Naive B cell (primary cell): ENCODE measurements at regions not wholly inside any gene's neighbourhood (a gene's known extent, or its start where the extent isn't known, plus 50 kb on each side); places are given as distances from the start of the nearest gene placed in this dataset.
A peak's percentile ranks its signal among the peaks of the same experiment; 100 is the strongest.

ENCODE experiments used
- ATAC-seq, 2 donors: fragments of 150-1000 bp; cut with Tn5 transposase; 2 replicates each; pipeline ENCODE4 v1.10.0; 2021; ENCODE audit warnings: low read depth in 2 of 2, mild to moderate bottlenecking in 2 of 2, moderate library complexity in 2 of 2
- DNase-seq: peaks from one replicate; pipeline ENCODE4 v3.0.0; 2022
- H3K27ac Mint-ChIP-seq, 6 donors: one replicate each; pipeline ENCODE4 v1.8.0; 2020 to 2022; ENCODE audit warnings: mild to moderate bottlenecking in 6 of 6, mixed read lengths in 6 of 6, moderate library complexity in 5 of 6, inconsistent platforms in 2 of 6
- H3K27me3 Mint-ChIP-seq, 3 donors: one replicate each; pipeline ENCODE4 v1.8.0; 2021 to 2022; ENCODE audit warnings: mixed read lengths in 3 of 3, mild to moderate bottlenecking in 1 of 3
- H3K36me3 Mint-ChIP-seq, 2 donors: one replicate each; pipeline ENCODE4 v1.8.0; 2020 to 2022; ENCODE audit warnings: mixed read lengths in 2 of 2, inconsistent platforms in 1 of 2, mild to moderate bottlenecking in 1 of 2
- H3K4me1 Mint-ChIP-seq, 3 donors: one replicate each; pipeline ENCODE4 v1.8.0; 2020 to 2022; ENCODE audit warnings: mixed read lengths in 3 of 3, inconsistent platforms in 1 of 3, mild to moderate bottlenecking in 1 of 3, moderate library complexity in 1 of 3
- H3K4me3 Mint-ChIP-seq, 8 donors: one replicate each; pipeline ENCODE4 v1.8.0; 2020 to 2022; ENCODE audit warnings: mild to moderate bottlenecking in 8 of 8, mixed read lengths in 8 of 8, moderate library complexity in 8 of 8, inconsistent platforms in 2 of 8
- H3K9me3 Mint-ChIP-seq, 7 donors: one replicate each; pipeline ENCODE4 v1.8.0; 2020 to 2022; ENCODE audit warnings: mixed read lengths in 7 of 7, mild to moderate bottlenecking in 5 of 7, inconsistent platforms in 2 of 7, moderate library complexity in 1 of 7

DNA sequence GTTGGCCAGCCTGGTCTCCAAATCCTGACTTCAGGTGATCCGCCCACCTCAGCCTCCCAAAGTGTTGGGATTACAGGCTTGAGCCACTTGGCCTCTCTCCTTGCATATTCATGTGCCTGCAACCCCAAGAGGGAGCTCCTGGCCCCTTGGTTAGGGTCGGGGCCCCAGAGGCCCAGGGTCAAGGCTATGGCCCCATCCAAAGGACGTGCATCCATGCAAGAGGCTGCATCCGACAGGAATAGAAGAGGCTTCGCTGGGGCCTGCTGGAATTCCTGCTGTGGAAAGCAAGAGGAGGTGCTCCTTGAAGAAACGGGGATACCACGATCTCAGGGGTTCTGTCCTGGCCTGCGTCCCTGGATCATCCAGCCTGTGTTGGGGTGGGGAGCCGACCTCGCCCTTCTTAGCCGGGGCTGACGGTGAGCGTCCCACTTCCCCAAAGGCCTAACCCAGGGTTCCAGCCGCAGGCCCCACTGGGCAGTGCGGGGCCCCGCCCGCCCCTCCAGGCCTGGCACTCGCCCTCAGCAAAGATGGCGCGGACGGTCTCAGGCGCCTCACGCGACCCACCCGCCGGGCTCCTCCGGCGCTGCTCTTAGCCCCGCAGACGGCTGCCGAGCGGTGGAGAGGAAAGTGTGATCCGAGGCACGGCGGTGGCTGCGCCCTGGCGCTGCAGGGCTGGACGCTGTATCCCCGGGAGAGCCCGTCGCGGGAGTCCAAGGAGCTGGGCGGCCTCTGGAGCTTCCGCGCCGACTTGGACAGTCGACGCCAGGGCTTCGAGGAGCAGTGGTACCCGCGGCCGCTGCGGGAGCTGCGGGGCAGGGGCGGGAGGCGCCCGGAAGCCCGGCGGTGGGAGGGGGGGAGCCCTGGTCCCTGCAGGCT lies 54.7 kb downstream of the ZNF727 start:
- DNase-seq (no peak), ATAC-seq (no peak)
- peaks cover 0 to 47% (median 29%) of the 10 kb centered on the region in 7 donors for H3K9me3 Mint-ChIP-seq
- peaks cover 0 to 5% of the 10 kb centered on the region in 2 donors for H3K36me3 Mint-ChIP-seq
- H3K27ac Mint-ChIP-seq, result no peak overlapping the region
- H3K4me1 Mint-ChIP-seq, result no peaks in the 10 kb centered on the region
- no peak overlapping the region for H3K4me3 Mint-ChIP-seq
- no peaks in the 10 kb centered on the region for H3K27me3 Mint-ChIP-seq

DNA sequence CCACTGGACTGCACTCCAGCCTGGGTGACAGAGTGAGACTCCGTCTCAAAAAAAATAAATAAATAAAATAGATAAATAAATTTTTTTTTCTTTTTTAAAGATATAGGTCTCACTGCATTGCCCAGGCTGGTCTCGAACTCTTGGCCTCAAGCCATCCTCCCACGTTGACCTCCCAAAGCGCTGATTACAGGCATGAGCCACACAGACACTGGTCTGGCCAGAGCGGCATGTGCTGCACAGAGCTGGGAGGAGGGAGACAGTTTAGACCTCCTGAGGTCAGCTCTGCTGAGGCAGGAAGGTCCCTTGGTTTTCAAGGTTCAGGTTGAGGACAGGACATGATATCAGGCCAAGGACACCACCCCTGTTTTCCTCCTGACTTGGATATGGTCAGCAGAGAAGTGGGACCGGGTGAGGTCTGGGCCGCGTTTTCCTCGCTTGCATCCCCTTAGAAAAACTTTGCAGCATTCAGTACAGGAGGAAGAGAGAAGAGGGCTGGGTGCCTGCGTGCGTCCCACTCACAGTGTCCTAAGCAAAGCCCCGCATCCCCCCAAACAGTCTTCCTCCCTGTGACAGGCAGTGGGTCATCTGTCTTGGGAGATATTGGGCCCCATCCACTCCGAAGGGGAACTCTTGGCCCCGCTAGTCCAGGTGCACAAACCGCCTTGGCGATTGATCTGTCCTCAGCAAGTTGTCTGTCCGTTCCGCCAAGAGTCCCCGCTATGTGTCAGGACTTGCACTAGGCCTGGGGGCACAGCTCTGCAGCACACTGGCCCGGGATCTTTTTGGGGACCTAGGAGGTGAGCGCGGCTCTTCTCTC lies 56.1 kb downstream of the ZNF727 start:
- ATAC-seq (no peak), DNase-seq (no peak)
- peaks cover 0 to 5% of the 10 kb centered on the region in 2 donors for H3K36me3 Mint-ChIP-seq
- no peaks in the 10 kb centered on the region for H3K4me1 Mint-ChIP-seq
- H3K27ac Mint-ChIP-seq, result no peak overlapping the region
- no peaks in the 10 kb centered on the region for H3K27me3 Mint-ChIP-seq
- H3K9me3 Mint-ChIP-seq, result peaks cover 0 to 37% (median 20%) of the 10 kb centered on the region in 7 donors
- peak overlapping the region in 1 of 8 donors; percentile 6 for H3K4me3 Mint-ChIP-seq

DNA sequence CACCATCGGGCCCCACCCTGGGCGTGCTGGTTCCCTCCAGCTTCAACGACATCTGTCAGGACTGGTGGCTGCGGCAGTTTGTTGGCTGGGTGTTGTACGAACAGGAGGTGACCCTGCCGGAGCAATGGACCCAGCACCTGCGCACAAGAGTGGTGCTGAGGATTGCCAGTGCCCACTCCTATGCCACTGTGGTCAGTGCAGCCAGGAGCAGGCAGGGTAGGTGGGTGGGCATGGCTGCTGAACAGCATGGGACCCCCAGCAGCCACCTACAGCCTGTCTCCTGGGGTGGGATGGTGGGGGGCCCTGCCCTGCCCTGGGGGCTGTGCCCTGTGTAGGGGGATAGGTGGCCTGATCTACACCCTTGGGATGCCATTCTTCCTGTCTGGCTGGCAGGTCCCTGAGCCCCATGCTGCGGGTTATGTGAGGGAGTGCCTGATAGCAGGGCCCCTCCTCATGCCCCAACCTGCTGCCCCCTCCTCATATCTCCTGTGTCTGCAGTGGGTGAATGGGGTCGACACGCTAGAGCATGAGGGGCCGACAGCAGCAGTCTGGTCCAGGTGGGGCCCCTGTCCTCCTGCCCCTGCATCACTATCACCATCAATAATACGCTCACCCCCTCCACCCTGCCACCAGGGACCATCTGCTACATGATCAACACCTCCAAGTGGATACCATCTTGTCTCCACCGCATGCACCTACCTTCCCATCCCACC lies 56.9 kb downstream of the ZNF727 start:
- H3K4me1 Mint-ChIP-seq, result no peaks in the 10 kb centered on the region
- H3K36me3 Mint-ChIP-seq, result peaks cover 0 to 5% of the 10 kb centered on the region in 2 donors
- no peaks in the 10 kb centered on the region for H3K27me3 Mint-ChIP-seq
- peak overlapping the region in 1 of 8 donors; percentile 3 for H3K4me3 Mint-ChIP-seq
- no peak overlapping the region for H3K27ac Mint-ChIP-seq
- ATAC-seq (no peak), DNase-seq (no peak)
- H3K9me3 Mint-ChIP-seq, result peaks cover 0 to 31% (median 14%) of the 10 kb centered on the region in 7 donors

DNA sequence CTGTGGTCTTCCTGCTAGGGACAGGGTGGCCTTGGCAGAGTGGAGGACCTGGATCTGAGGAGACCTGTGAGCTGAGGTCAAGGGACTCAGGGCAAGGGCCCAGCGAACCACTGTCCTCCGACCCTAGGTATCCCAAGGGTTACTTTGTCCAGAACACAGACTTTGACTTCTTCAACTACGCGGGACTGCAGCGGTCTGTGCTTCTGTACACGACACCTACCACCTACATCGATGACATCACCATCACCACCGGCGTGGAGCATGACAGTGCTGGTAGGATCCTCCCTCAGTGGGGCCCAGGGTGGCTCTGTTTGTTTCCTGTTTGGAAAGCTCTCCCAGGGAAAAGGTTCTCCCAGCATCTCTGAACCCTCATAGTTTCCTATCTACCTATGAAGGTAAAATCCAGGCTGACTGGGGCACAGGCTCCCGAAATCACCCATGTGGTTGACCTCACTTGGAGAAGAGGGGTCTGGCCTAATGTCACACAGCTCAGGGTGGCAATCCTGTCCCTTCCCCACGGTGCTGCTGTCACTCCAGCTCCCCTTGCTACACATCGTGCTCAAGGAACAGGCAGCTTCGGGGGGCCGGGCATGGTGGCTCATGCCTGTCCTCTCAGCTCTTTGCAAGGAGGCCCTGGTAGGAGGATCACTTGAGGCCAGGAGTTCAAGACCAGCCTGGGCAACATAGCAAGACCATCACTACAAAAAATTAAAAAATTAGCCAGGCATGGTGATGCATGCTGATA lies 57.6 kb downstream of the ZNF727 start:
- H3K4me3 Mint-ChIP-seq, result no peak overlapping the region
- DNase-seq, result no peak
- H3K9me3 Mint-ChIP-seq, result peaks cover 0 to 24% (median 10%) of the 10 kb centered on the region in 7 donors
- ATAC-seq, result no peak
- peaks cover 0 to 5% of the 10 kb centered on the region in 2 donors for H3K36me3 Mint-ChIP-seq
- no peaks in the 10 kb centered on the region for H3K4me1 Mint-ChIP-seq
- H3K27ac Mint-ChIP-seq, result no peak overlapping the region
- H3K27me3 Mint-ChIP-seq, result no peaks in the 10 kb centered on the region

DNA sequence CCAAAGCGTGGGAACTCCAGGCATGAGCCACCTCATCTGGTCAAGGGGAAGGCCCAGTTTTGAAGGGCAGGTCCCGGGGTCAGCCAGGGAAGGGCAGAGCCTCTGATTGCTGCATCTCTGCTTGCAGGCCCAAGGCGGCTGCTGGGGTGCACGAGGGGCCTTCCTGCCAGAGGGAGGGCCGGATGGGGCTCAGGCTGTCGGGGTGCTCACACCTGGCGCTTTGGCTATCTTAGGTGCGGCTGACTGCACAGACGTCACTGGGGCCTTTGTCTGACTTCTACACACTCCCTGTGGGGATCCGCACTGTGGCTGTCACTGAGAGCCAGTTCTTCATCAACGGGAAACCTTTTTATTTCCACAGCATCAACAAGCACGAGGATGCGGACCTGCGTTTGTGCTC lies 68.7 kb downstream of the ZNF727 start:
- DNase-seq (no peak), ATAC-seq (no peak)
- Mint-ChIP-seq H3K4me3 (no peak overlapping the region), H3K9me3 (peaks cover 7 to 23% (median 15%) of the 10 kb centered on the region in 7 donors), H3K27ac (peak overlapping the region in 1 of 6 donors; percentile 24), H3K4me1 (no peaks in the 10 kb centered on the region), H3K27me3 (no peaks in the 10 kb centered on the region), H3K36me3 (peaks cover 5 to 8% of the 10 kb centered on the region in 2 donors)

DNA sequence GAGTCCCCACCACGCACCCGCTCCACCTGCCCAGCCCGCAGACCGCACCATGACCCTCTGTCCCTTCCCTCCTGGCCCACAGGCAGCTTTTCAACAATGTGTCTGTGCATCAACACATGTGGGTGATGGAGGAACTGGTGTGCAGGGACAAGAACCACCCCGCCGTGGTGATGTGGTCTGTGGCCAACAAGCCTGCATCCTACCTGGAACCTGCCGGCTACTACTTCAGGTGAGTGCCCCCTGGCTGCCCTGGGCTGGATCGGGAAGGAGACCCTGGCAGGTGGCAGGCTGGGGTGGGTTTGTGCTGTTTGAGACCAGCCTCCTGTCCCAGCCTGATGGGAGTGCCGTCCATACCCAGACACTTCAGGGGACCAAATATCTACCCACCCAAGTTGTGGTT lies 69.6 kb downstream of the ZNF727 start:
- Mint-ChIP-seq H3K36me3 (peaks cover 5 to 8% of the 10 kb centered on the region in 2 donors), H3K4me3 (no peak overlapping the region), H3K4me1 (no peaks in the 10 kb centered on the region), H3K27me3 (no peaks in the 10 kb centered on the region), H3K27ac (no peak overlapping the region), H3K9me3 (peaks cover 10 to 23% (median 15%) of the 10 kb centered on the region in 7 donors)
- ATAC-seq, result no peak
- no peak for DNase-seq

DNA sequence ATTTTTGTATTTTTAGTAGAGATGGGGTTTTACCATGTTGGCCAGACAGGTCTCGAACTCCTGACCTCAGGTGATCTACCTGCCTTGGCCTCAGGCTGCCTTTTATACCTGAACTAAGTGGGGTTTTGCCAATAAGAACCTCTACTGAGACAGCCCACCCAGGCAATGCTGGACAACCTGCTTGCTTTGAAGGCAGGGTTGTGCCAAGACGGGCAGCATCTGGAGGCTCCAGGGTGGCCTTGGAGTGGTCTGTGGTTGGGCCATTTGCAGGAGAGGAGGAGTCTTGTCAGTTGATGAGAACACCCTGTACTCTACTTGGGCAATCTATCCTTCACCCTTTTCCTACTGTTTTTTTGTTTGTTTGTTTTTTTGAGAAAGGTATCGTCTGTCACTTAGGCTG lies 75.3 kb upstream of the ZNF735 start:
- H3K27ac Mint-ChIP-seq, result no peak overlapping the region
- peaks cover 0 to 21% of the 10 kb centered on the region in 2 donors for H3K36me3 Mint-ChIP-seq
- no peaks in the 10 kb centered on the region for H3K4me1 Mint-ChIP-seq
- ATAC-seq (no peak), DNase-seq (no peak)
- H3K27me3 Mint-ChIP-seq, result no peaks in the 10 kb centered on the region
- peaks cover 26 to 74% (median 54%) of the 10 kb centered on the region in 7 donors for H3K9me3 Mint-ChIP-seq
- H3K4me3 Mint-ChIP-seq, result no peak overlapping the region
